ENCODE measurements at regions not wholly inside any gene's neighbourhood (a gene's known extent, or its start where the extent isn't known, plus 50 kb on each side); places are given as distances from the start of the nearest gene placed in this dataset.

DNA sequence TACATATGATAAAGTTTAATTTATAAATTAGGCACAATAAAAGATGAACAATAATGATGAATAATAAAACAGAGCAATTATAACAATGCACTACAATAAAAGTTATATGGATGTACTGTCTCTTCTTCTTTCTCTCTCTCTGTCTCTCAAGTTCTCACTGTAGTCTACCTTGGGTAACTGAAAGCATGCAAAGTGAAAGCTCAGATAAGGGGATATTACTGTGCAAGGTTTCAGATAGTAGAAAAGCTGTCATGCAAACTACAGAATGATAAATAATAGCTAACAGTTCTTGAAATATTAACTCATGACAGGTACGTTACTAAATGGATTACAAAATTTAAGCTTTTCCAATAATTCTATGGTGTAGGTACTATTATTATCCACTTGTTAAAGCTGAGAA lies 311.9 kb upstream of the PRDM1 start:
- no peaks in the 10 kb centered on the region for H3K27me3 ChIP-seq (ENCODE audit: low read depth)
- no peaks in the 10 kb centered on the region; the same call in none of the 2 replicates for H3K4me1 ChIP-seq
- in situ Hi-C loops (cut with MboI; ENCODE audit: low sequenced_read_pairs) = no loop called here
- peaks cover 3% of the 10 kb centered on the region; the same call in 1 of the 2 replicates for H3K9me3 ChIP-seq
- no peak for DNase-seq (ENCODE audit: low spot score in 2 of 2)
- H3K36me3 ChIP-seq (replicated peaks) = no peaks in the 10 kb centered on the region
- no peak overlapping the region for H3K4me3 ChIP-seq

- DNase-seq (ENCODE audit: low spot score in 2 of 2) = no peak
- H3K9me3 ChIP-seq = peaks cover 3% of the 10 kb centered on the region; the same call in 1 of the 2 replicates
- H3K36me3 ChIP-seq (replicated peaks) = no peaks in the 10 kb centered on the region
- in situ Hi-C loops (cut with MboI; ENCODE audit: low sequenced_read_pairs) = no loop called here
- H3K4me1 ChIP-seq = no peaks in the 10 kb centered on the region; the same call in none of the 2 replicates
- no peaks in the 10 kb centered on the region for H3K27me3 ChIP-seq (ENCODE audit: low read depth)
- no peak overlapping the region for H3K4me3 ChIP-seq
Measured at GRCh38 chr6:105771313-105771970, 314.7 kb upstream of the PRDM1 start.

GRCh38 chr6:105769987-105770386 lies 316.1 kb upstream of the PRDM1 start:
- DNase-seq (ENCODE audit: low spot score in 2 of 2) = no peak

DNA sequence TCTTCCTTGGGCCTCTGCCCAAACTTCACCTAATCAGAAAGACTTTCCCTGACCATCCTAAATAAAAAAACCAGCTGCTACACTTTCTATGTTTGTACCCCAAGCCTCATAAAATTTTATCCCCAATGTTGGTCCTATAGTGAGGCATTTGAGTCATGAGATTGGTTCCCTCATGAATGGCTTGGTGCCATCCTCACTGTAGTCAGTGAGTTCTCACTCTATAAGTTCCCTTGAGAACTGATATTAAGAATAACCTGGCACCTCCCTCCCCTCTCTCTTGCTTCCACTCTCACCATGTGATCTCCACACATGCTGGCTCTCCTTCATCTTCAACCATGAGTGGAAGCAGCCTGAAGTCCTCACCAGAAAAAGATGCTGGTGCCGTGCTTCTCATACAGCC lies 316.9 kb upstream of the PRDM1 start:
- Histone ChIP-seq H3K36me3 (replicated peaks) (no peaks in the 10 kb centered on the region), H3K4me1 (no peaks in the 10 kb centered on the region; the same call in 1 of the 2 replicates), H3K27me3 (ENCODE audit: low read depth) (no peaks in the 10 kb centered on the region), H3K9me3 (no peaks in the 10 kb centered on the region), H3K4me3 (no peak overlapping the region)
- in situ Hi-C loops (cut with MboI; ENCODE audit: low sequenced_read_pairs) = no loop called here
- no peak for DNase-seq (ENCODE audit: low spot score in 2 of 2)

More at GRCh38 chr6:105769987-105770386, 316.1 kb upstream of the PRDM1 start:
- Histone ChIP-seq H3K9me3 (no peaks in the 10 kb centered on the region; the same call in 1 of the 2 replicates), H3K4me1 (no peaks in the 10 kb centered on the region; the same call in none of the 2 replicates), H3K27me3 (ENCODE audit: low read depth) (no peaks in the 10 kb centered on the region), H3K4me3 (no peak overlapping the region), H3K36me3 (replicated peaks) (no peaks in the 10 kb centered on the region)
- in situ Hi-C loops (cut with MboI; ENCODE audit: low sequenced_read_pairs) = no loop called here

DNA sequence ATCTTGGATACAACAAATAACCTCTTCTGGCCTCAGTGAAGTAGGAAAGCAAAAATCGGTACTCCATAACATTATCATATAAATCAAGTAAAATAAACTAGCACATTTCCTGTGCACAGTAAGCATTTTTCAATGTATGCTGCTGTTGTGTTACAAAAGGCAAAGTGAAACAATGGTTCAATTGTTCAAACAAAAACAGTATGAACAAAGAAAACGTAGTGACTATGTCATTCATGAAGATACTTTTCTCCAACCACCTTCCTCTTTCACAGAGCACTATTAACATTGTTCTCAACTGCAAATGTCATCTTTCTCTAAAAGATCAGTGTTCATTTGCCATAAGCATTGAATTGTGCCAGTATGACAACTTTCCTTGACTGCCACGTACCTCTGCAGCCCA lies 318.6 kb upstream of the PRDM1 start:
- in situ Hi-C loops (cut with MboI; ENCODE audit: low sequenced_read_pairs) = no loop called here
- Histone ChIP-seq H3K4me1 (no peaks in the 10 kb centered on the region; the same call in 1 of the 2 replicates), H3K27me3 (ENCODE audit: low read depth) (no peaks in the 10 kb centered on the region), H3K4me3 (no peak overlapping the region), H3K36me3 (replicated peaks) (no peaks in the 10 kb centered on the region), H3K9me3 (no peaks in the 10 kb centered on the region)
- DNase-seq (ENCODE audit: low spot score in 2 of 2) = no peak

DNA sequence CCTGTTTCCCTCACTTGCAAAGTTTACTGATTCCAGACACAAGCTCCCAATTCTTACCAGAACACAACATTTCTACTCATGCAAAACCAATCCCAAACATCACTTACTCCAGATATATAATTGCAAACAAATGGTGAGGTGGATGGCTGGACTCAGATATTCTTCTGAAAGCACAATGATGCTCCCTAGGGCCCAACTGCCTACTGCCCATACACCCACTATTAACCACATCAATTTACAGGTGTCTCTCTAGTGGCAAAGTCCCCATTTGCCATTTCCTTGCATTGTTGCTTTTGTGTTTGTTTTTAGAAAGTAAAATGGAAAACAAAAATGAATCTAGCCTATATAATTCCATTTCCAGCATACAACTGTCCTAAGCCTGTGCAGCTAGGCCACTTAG lies 320.9 kb upstream of the PRDM1 start:
- H3K4me1 ChIP-seq = no peaks in the 10 kb centered on the region
- DNase-seq (ENCODE audit: low spot score in 2 of 2) = no peak
- H3K27me3 ChIP-seq (ENCODE audit: low read depth) = no peaks in the 10 kb centered on the region
- no peaks in the 10 kb centered on the region for H3K36me3 ChIP-seq (replicated peaks)
- in situ Hi-C loops (cut with MboI; ENCODE audit: low sequenced_read_pairs) = no loop called here
- H3K9me3 ChIP-seq = no peaks in the 10 kb centered on the region
- no peak overlapping the region for H3K4me3 ChIP-seq

DNA sequence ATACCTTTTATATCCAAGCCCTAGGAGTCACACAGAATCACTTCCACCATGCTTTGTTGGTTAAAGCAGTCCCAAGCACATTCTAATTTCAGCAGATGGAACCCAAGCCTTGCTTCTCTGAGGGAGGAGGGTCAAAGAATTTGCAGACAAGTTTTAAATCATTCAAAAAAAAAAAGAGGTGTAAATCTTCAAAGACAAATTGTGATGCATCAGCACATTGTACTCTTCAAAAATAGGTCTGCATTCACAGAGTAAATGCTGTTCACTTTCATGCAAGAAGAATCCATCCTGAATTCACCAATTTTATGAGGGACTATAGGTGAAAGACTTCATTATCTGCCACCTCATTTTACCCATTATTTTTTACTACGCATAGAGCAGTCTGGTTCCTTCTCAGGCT lies 321.8 kb upstream of the PRDM1 start:
- in situ Hi-C loops (cut with MboI; ENCODE audit: low sequenced_read_pairs) = no loop called here
- no peak for DNase-seq (ENCODE audit: low spot score in 2 of 2)
- Histone ChIP-seq H3K27me3 (ENCODE audit: low read depth) (no peaks in the 10 kb centered on the region), H3K9me3 (no peaks in the 10 kb centered on the region), H3K4me1 (no peaks in the 10 kb centered on the region), H3K36me3 (replicated peaks) (no peaks in the 10 kb centered on the region), H3K4me3 (no peak overlapping the region)

DNA sequence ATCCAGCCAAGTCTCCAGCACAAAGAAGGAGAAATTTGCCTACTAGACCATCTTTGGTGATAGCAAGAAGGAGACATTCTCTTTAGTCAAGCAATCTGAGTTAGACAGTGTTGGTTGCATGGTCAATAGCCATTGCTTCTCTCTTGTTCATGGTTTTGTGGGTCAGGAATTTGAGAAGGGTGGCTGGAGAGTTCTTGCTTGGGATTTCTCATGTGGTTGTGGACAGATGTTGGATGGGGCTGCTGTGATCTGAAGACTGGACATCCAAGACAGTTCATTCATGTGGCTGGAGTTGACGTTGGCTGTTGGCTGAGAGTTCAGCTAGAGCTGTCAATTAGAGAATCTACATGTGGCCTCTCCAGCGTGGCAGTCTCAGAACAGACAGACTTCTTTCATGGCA lies 322.3 kb upstream of the PRDM1 start:
- H3K4me3 ChIP-seq = no peak overlapping the region
- in situ Hi-C loops (cut with MboI; ENCODE audit: low sequenced_read_pairs) = no loop called here
- no peak for DNase-seq (ENCODE audit: low spot score in 2 of 2)

GRCh38 chr6:105760746-105761145 lies 325.4 kb upstream of the PRDM1 start:
- in situ Hi-C loops (cut with MboI; ENCODE audit: low sequenced_read_pairs) = no loop called here
- Histone ChIP-seq H3K4me3 (no peak overlapping the region), H3K4me1 (no peaks in the 10 kb centered on the region), H3K9me3 (no peaks in the 10 kb centered on the region), H3K27me3 (ENCODE audit: low read depth) (no peaks in the 10 kb centered on the region), H3K36me3 (replicated peaks) (no peaks in the 10 kb centered on the region)
- no peak for DNase-seq (ENCODE audit: low spot score in 2 of 2)

More for the DNA sequence above, 322.3 kb upstream of the PRDM1 start:
- H3K36me3 ChIP-seq (replicated peaks) = no peaks in the 10 kb centered on the region
- no peaks in the 10 kb centered on the region for H3K27me3 ChIP-seq (ENCODE audit: low read depth)
- no peaks in the 10 kb centered on the region for H3K9me3 ChIP-seq
- H3K4me1 ChIP-seq = no peaks in the 10 kb centered on the region

DNA sequence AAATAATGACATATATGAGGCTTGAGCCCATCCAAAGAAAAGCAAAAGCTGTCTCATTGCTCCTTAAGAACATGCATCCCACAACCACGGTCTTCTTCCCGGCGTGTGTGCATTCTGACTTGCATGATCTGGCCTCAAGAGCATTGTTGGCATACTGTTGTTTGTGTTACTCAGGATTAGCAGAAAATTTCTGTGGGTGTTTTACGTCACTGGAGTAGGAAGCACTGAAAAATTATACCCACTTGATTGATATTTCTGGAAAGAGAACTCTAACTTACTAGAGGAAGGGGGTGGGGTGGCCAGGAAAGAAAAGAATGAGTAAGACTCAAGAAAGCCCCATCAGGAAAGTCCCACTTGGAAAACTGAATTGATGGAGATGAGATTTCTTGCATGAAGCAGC lies 326.2 kb upstream of the PRDM1 start:
- no peak for DNase-seq (ENCODE audit: low spot score in 2 of 2)
- H3K4me3 ChIP-seq = no peak overlapping the region
- no peaks in the 10 kb centered on the region for H3K9me3 ChIP-seq
- in situ Hi-C loops (cut with MboI; ENCODE audit: low sequenced_read_pairs) = no loop called here
- H3K36me3 ChIP-seq (replicated peaks) = no peaks in the 10 kb centered on the region
- H3K4me1 ChIP-seq = no peaks in the 10 kb centered on the region
- no peaks in the 10 kb centered on the region for H3K27me3 ChIP-seq (ENCODE audit: low read depth)

DNA sequence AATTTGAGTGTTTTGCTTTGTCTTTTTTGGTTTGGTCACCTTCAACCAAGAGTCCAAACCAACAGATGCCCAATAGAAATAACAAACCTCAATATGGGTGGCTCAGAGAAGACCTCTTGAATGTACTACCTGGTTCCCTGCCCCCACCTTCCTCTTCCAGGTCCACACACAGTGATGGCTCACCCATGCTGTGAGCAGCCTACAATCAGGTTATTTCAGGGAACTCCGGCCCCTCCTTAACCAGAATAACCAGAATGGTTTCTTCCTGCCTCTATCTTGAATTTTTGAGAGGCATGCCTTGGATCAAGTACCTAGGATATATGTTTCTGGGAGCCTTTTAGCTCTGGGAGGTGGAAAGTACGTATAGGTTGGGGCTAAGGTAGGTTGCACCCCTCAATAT lies 327.1 kb upstream of the PRDM1 start:
- Histone ChIP-seq H3K9me3 (no peaks in the 10 kb centered on the region), H3K4me1 (no peaks in the 10 kb centered on the region), H3K36me3 (replicated peaks) (no peaks in the 10 kb centered on the region), H3K4me3 (no peak overlapping the region), H3K27me3 (ENCODE audit: low read depth) (no peaks in the 10 kb centered on the region)
- no peak for DNase-seq (ENCODE audit: low spot score in 2 of 2)
- in situ Hi-C loops (cut with MboI; ENCODE audit: low sequenced_read_pairs) = no loop called here

GRCh38 chr6:105757512-105758200 lies 328.5 kb upstream of the PRDM1 start:
- H3K27me3 ChIP-seq (ENCODE audit: low read depth) = no peaks in the 10 kb centered on the region
- no peaks in the 10 kb centered on the region for H3K9me3 ChIP-seq
- H3K4me1 ChIP-seq = no peaks in the 10 kb centered on the region
- no peak overlapping the region for H3K4me3 ChIP-seq
- no peaks in the 10 kb centered on the region for H3K36me3 ChIP-seq (replicated peaks)
- DNase-seq (ENCODE audit: low spot score in 2 of 2) = no peak
- in situ Hi-C loops (cut with MboI; ENCODE audit: low sequenced_read_pairs) = no loop called here

- in situ Hi-C loops (cut with MboI; ENCODE audit: low sequenced_read_pairs) = no loop called here
Measured at GRCh38 chr6:105755885-105756284, 330.3 kb upstream of the PRDM1 start.

DNA sequence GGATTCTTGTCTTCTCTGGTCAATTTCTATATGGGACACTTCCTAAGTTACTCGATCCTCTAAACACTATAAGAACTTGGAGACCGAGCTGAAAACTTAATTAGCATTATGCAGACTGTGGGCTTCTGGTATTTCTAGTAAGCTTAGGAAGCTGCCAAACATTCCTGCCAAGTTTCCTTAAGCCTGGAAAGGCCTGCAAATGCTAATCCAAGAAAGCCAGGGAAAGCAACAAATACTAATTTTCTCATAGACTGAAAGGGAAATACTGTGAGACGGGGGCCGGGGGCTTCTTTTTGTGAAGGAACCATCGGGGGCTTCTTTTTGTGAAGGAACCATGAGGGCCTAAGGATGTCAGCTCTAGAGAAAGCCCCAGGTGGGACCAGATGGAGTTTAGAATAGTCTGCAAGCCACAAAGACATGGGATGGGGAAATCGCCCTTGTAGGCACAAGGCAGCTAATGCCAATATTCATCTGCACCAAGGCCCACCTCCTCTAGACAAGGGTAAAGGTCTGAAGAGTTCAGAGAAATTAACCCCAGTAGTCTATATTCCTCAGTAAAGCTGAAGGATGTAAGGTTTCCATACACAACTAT lies 332.4 kb upstream of the PRDM1 start:
- H3K9me3 ChIP-seq = no peaks in the 10 kb centered on the region
- no peaks in the 10 kb centered on the region for H3K36me3 ChIP-seq (replicated peaks)
- in situ Hi-C loops (cut with MboI; ENCODE audit: low sequenced_read_pairs) = no loop called here
- no peak overlapping the region for H3K4me3 ChIP-seq
- no peak for DNase-seq (ENCODE audit: low spot score in 2 of 2)
- H3K27me3 ChIP-seq (ENCODE audit: low read depth) = no peaks in the 10 kb centered on the region
- no peaks in the 10 kb centered on the region for H3K4me1 ChIP-seq

More at GRCh38 chr6:105755885-105756284, 330.3 kb upstream of the PRDM1 start:
- no peaks in the 10 kb centered on the region for H3K36me3 ChIP-seq (replicated peaks)
- H3K4me1 ChIP-seq = no peaks in the 10 kb centered on the region
- no peak overlapping the region for H3K4me3 ChIP-seq
- no peak for DNase-seq (ENCODE audit: low spot score in 2 of 2)
- no peaks in the 10 kb centered on the region for H3K27me3 ChIP-seq (ENCODE audit: low read depth)
- no peaks in the 10 kb centered on the region for H3K9me3 ChIP-seq

Measured in HAP-1 (cell line).